Panc1 (cell line): ENCODE measurements at regions not wholly inside any gene's neighbourhood (a gene's known extent, or its start where the extent isn't known, plus 50 kb on each side); places are given as distances from the start of the nearest gene placed in this dataset.

Source experiments
- ATAC-seq: fragments of 200-7000 bp; cut with Tn5 transposase; 2 replicates; pipeline ENCODE4 v1.9.1; 2020; ENCODE audit warnings: mild to moderate bottlenecking, moderate library complexity
- BruUV-seq: library from RNA; stranded (reverse); fragments of 400-500 nt; replicated peaks from 2 replicates; lab custom pipeline; 2021; lab: Mats Ljungman, UMichigan
- CTCF ChIA-PET: fragments of 300-600 bp; sonication (Branson Sonifier 250); formaldehyde crosslinking; loops from one replicate; lab custom pipeline; 2022; ENCODE audit warnings: antibody characterized with exemption; lab: Charles Lee
- POLR2A ChIA-PET: fragments of 300-600 bp; sonication (Branson Sonifier 250); formaldehyde crosslinking; loops from one replicate; lab custom pipeline; 2022; ENCODE audit warnings: antibody characterized with exemption; lab: Charles Lee
- DNase-seq: peaks from one replicate; pipeline ENCODE4 v3.0.0-alpha.2; 2010; ENCODE audit warnings: low read depth, low spot score
- H3K27ac ChIP-seq: 2 replicates; pipeline ENCODE4 v1.5.1; 2011; ENCODE audit warnings: mild to moderate bottlenecking, low read length, inconsistent platforms
- H3K27me3 ChIP-seq: fragments of 200-500 bp; sonication (Bioruptor generic); 2 replicates; pipeline ENCODE4 v1.6.0; 2014; ENCODE audit warnings: low read length, inconsistent platforms; ENCODE audit not compliant: control insufficient read depth, insufficient read depth
- H3K36me3 ChIP-seq: fragments of 200-500 bp; sonication (Bioruptor generic); 2 replicates; pipeline ENCODE4 v1.5.1; 2014; ENCODE audit warnings: inconsistent platforms, mild to moderate bottlenecking, low read length, moderate library complexity; ENCODE audit not compliant: control insufficient read depth, insufficient read depth
- H3K4me1 ChIP-seq: 2 replicates; pipeline ENCODE4 v1.5.1; 2011; ENCODE audit warnings: inconsistent platforms, mild to moderate bottlenecking, low read length, moderate library complexity; ENCODE audit not compliant: control insufficient read depth, insufficient read depth
- H3K4me3 ChIP-seq, 2 experiments: 2 replicates each; pipeline ENCODE4 v1.5.1; 2011 to 2012; ENCODE audit warnings: low read depth in 2 of 2, low read length in 2 of 2, mild to moderate bottlenecking in 2 of 2, inconsistent platforms in 1 of 2, moderate library complexity in 1 of 2
- H3K9me3 ChIP-seq: fragments of 200-500 bp; sonication (Bioruptor generic); 2 replicates; pipeline ENCODE4 v1.5.1; 2014; ENCODE audit warnings: low read depth, mild to moderate bottlenecking, inconsistent platforms, low read length, moderate library complexity; ENCODE audit not compliant: control insufficient read depth, insufficient read depth
- CTCF ChIP-seq: fragments of 450-650 bp; IDR thresholded peaks from 2 replicates; pipeline ENCODE4 v1.5.1; 2017; ENCODE audit warnings: mild to moderate bottlenecking
- POLR2AphosphoS5 ChIP-seq: IDR thresholded peaks from 2 replicates; pipeline ENCODE4 v1.6.1; 2012; ENCODE audit warnings: mild to moderate bottlenecking, low read depth, low read length, moderate library complexity
- SIN3A ChIP-seq: IDR thresholded peaks from 2 replicates; pipeline ENCODE4 v1.6.1; 2012; ENCODE audit warnings: low read depth, mild to moderate bottlenecking, low read length, moderate library complexity, borderline replicate concordance; ENCODE audit not compliant: insufficient read depth
- TCF7L2 ChIP-seq: IDR thresholded peaks from 2 replicates; pipeline ENCODE4 v1.6.1; 2011; ENCODE audit warnings: mild to moderate bottlenecking, low read depth, low read length, inconsistent platforms
- in situ Hi-C: cut with HindIII; loops from 2 replicates; pipeline ENCODE4 v1.10.0; 2016; ENCODE audit warnings: low sequenced_read_pairs, low pct_unique_long_range_greater_than_20kb
- intact Hi-C: fragments of 100-400 bp; cut with micrococcal nuclease; formaldehyde crosslinking; loops from one replicate; pipeline ENCODE4 v1.10.0; 2022; ENCODE audit not compliant: unreplicated experiment
- TF ChIP-seq, protein P1 (sequence below), 2 experiments: IDR thresholded peaks; 2 replicates each; pipeline ENCODE4 v1.6.1; 2011 to 2012; ENCODE audit warnings: low read depth in 2 of 2, control low read depth in 1 of 2, low read length in 1 of 2, mild to moderate bottlenecking in 1 of 2, moderate library complexity in 1 of 2; ENCODE audit not compliant: insufficient read depth in 1 of 2

DNA sequence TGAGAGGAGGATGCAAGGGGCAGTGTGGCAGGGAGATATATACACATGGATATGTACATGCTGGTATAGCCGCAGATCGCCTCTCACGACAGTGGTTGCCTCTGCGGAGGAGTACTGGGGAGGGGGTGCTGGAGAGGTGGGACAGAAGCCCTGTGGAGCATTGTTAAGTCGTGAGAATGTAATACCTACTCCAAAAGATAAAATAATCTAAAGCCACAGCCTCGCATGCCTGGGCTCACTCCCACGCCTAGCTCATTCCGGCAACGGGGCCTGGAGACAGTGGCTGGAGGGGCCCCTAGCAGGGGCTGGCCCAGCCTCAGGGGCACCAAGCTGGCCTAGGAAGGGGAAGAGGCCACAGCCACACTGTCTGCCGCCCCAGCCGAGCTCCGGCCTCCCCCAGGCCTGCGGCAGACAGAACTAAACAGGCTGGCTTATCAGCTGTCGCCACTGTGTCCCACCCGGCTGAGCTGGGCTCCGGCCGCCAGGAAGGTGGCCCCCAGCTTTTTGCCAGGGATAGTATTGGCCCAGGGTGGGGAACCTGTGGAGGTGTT is 65.1 kb upstream of the LCTL start:
- Histone ChIP-seq H3K36me3 (no peaks in the 10 kb centered on the region), H3K27ac (no peak overlapping the region), H3K9me3 (no peaks in the 10 kb centered on the region), H3K27me3 (no peaks in the 10 kb centered on the region), H3K4me3 (no peak overlapping the region), H3K4me1 (peaks cover 3% of the 10 kb centered on the region; the same call in 1 of the 2 replicates)
- DNase-seq, result no peak
- no peak for ATAC-seq
- in situ Hi-C loops (no loop called here), intact Hi-C loops (no loop called here)
- ChIA-PET CTCF (no interaction called here), POLR2A (interaction anchor here (0.5 kb wide), 2 partner anchors 32 to 71 kb away, joined by 4 to 6 read pairs; partner anchors contain the start of gene SMAD6)
- BruUV-seq, result no TSS peak
- TF ChIP-seq TCF7L2, result no peak
- TF ChIP-seq SIN3A, result no peak
- no peak for TF ChIP-seq CTCF
- TF ChIP-seq POLR2AphosphoS5, result no peak
- TF ChIP-seq, protein P1, sequence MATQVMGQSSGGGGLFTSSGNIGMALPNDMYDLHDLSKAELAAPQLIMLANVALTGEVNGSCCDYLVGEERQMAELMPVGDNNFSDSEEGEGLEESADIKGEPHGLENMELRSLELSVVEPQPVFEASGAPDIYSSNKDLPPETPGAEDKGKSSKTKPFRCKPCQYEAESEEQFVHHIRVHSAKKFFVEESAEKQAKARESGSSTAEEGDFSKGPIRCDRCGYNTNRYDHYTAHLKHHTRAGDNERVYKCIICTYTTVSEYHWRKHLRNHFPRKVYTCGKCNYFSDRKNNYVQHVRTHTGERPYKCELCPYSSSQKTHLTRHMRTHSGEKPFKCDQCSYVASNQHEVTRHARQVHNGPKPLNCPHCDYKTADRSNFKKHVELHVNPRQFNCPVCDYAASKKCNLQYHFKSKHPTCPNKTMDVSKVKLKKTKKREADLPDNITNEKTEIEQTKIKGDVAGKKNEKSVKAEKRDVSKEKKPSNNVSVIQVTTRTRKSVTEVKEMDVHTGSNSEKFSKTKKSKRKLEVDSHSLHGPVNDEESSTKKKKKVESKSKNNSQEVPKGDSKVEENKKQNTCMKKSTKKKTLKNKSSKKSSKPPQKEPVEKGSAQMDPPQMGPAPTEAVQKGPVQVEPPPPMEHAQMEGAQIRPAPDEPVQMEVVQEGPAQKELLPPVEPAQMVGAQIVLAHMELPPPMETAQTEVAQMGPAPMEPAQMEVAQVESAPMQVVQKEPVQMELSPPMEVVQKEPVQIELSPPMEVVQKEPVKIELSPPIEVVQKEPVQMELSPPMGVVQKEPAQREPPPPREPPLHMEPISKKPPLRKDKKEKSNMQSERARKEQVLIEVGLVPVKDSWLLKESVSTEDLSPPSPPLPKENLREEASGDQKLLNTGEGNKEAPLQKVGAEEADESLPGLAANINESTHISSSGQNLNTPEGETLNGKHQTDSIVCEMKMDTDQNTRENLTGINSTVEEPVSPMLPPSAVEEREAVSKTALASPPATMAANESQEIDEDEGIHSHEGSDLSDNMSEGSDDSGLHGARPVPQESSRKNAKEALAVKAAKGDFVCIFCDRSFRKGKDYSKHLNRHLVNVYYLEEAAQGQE (IDR thresholded peaks at IDR 0.05; ENCODE audit: insufficient read depth in 1 of 2, low read depth in 2 of 2, low read length in 1 of 2), result no peak

GRCh38 chr15:66631616-66632263 is 65.9 kb upstream of the LCTL start:
- POLR2A ChIA-PET, result interaction anchor here (0.5 to 0.6 kb wide), 3 partner anchors 32 to 69 kb away, joined by 4 to 6 read pairs (median 4); no protein-coding TSS in a partner anchor
- ATAC-seq, result no peak
- H3K4me3 ChIP-seq, result no peak overlapping the region
- no TSS peak for BruUV-seq
- intact Hi-C loops, result no loop called here
- no peak for DNase-seq
- H3K9me3 ChIP-seq, result no peaks in the 10 kb centered on the region
- in situ Hi-C loops, result no loop called here
- H3K4me1 ChIP-seq, result peaks cover 3% of the 10 kb centered on the region; the same call in 1 of the 2 replicates
- no peaks in the 10 kb centered on the region for H3K36me3 ChIP-seq
- TF ChIP-seq, protein P1 (IDR thresholded peaks at IDR 0.05; ENCODE audit: insufficient read depth in 1 of 2, low read depth in 2 of 2, low read length in 1 of 2), result no peak
- TF ChIP-seq TCF7L2, result no peak
- no peak for TF ChIP-seq CTCF
- TF ChIP-seq POLR2AphosphoS5, result no peak
- no peak for TF ChIP-seq SIN3A
- H3K27me3 ChIP-seq, result no peaks in the 10 kb centered on the region
- H3K27ac ChIP-seq, result no peak overlapping the region
- CTCF ChIA-PET, result interaction anchor here (0.7 to 0.9 kb wide), 3 partner anchors 13 to 801 kb away, joined by 3 to 7 read pairs (median 6); no protein-coding TSS in a partner anchor
